ENCODE measurements at regions not wholly inside any gene's neighbourhood (a gene's known extent, or its start where the extent isn't known, plus 50 kb on each side); places are given as distances from the start of the nearest gene placed in this dataset.

DNA sequence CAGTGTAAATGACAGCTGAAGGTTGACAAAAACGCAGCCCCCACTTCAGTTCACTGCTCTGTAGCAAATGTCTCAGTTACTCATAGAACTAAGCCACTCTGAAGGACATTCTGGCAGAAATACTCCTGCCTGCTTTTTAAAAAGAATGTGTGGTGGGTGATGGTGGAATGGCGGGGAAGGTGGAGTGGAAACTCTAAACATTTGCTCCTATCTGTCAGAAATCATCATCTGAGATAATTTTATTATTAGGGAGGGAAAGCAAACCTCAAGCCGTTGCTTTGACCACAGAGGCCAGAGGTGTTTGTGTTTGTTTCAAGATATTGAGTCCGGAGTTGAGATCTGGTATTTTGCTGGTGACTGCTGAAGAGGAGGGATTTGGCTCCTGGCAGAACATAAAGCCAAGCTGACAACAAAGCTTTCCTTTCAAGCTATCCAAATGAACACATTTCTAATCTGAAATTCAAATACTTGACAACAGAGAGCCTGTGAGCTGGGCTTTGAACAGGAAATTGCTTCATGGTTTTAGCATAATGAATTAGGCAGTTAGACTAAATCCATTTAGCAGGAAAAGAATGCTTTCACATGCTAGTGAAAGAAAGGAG lies 362.7 kb downstream of the CSNK1G3 start (continued):
- TF ChIP-seq ZNF274 (CRISPR knock-in tag; IDR thresholded peaks at IDR 0.05) = no peak
- TF ChIP-seq, protein P1, sequence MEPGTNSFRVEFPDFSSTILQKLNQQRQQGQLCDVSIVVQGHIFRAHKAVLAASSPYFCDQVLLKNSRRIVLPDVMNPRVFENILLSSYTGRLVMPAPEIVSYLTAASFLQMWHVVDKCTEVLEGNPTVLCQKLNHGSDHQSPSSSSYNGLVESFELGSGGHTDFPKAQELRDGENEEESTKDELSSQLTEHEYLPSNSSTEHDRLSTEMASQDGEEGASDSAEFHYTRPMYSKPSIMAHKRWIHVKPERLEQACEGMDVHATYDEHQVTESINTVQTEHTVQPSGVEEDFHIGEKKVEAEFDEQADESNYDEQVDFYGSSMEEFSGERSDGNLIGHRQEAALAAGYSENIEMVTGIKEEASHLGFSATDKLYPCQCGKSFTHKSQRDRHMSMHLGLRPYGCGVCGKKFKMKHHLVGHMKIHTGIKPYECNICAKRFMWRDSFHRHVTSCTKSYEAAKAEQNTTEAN (CRISPR knock-in tag; conservative IDR thresholded peaks at IDR 0.05) = no peak
- TF ChIP-seq ZNF264 (CRISPR knock-in tag; IDR thresholded peaks at IDR 0.05) = no peak
- TF ChIP-seq, protein P2, sequence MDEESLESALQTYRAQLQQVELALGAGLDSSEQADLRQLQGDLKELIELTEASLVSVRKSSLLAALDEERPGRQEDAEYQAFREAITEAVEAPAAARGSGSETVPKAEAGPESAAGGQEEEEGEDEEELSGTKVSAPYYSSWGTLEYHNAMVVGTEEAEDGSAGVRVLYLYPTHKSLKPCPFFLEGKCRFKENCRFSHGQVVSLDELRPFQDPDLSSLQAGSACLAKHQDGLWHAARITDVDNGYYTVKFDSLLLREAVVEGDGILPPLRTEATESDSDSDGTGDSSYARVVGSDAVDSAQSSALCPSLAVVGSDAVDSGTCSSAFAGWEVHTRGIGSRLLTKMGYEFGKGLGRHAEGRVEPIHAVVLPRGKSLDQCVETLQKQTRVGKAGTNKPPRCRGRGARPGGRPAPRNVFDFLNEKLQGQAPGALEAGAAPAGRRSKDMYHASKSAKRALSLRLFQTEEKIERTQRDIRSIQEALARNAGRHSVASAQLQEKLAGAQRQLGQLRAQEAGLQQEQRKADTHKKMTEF (CRISPR knock-in tag; IDR thresholded peaks at IDR 0.05) = no peak

DNA sequence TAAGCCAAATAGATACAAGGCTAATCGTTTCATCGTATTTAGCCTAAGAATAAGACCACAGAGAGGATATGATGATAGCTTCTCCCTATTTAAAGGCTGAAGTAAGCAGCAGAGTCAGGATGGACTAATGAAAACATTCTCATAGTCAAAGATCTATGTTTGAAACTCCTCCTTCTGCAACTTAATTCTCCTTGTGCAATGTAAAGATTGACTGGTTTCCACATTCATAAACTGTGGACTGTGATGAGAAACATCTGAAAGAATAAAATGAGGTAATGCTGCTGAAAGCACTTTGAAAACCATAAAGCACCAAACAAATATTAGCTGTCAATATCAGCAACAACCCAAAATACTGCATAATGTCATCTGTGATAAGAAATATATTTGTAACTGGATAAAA lies 361.9 kb downstream of the CSNK1G3 start:
- H3K9me3 ChIP-seq (ENCODE audit: low read length) = no peaks in the 10 kb centered on the region
- ATAC-seq = no peak
- H3K4me1 ChIP-seq (ENCODE audit: insufficient read depth, low read length) = peaks cover 32% of the 10 kb centered on the region
- FAIRE-seq = no peak
- no peak for DNase-seq (ENCODE audit: low spot score)
- WGBS (ENCODE audit: low lambda C conversion rate) = 49% methylated on average over 2 of the region's 2 CpGs
- no TSS peak for BruUV-seq (replicated peaks)
- H3K27me3 ChIP-seq (ENCODE audit: control insufficient read depth in 1 of 2, insufficient read depth in 2 of 2, low read length in 2 of 2) = no peaks in the 10 kb centered on the region; a peak in 1 of 5 replicates
- H2AFZ ChIP-seq (ENCODE audit: low read length) = no peak overlapping the region
- ChIA-PET CTCF (ENCODE audit: low intra/inter-chr PET ratio, low total read pairs) (no interaction called here), POLR2A (no interaction called here)
- no peaks in the 10 kb centered on the region for H3K36me3 ChIP-seq (replicated peaks in 1 of 2; ENCODE audit: control insufficient read depth in 1 of 2, insufficient read depth in 2 of 2, low read length in 2 of 2)
- no peak overlapping the region for H3K4me3 ChIP-seq (replicated peaks in 1 of 3; ENCODE audit: insufficient read depth in 1 of 3, low read depth in 2 of 3, low read length in 3 of 3)
- in situ Hi-C loops (cut with HindIII; ENCODE audit: extremely low pct_ligation_motif_present, low pct_unique_long_range_greater_than_20kb) = no loop called here
- no peaks in the 10 kb centered on the region for H4K20me1 ChIP-seq (ENCODE audit: insufficient read depth, low read length)
- no peak overlapping the region for H3K9ac ChIP-seq (ENCODE audit: insufficient read depth, low read depth, low read length)
- no peaks in the 10 kb centered on the region for H3K79me2 ChIP-seq (ENCODE audit: insufficient read depth, low read length)
- H3K4me2 ChIP-seq (ENCODE audit: low read depth, low read length) = no peak overlapping the region
- no peak overlapping the region for H3K27ac ChIP-seq (ENCODE audit: extremely low read length, insufficient read depth, low read length)
- intact Hi-C loops (cut with micrococcal nuclease; ENCODE audit: unreplicated experiment) = no loop called here
- TF ChIP-seq DPF2 (CRISPR knock-in tag; IDR thresholded peaks at IDR 0.05; ENCODE audit: borderline replicate concordance, low read depth) (no peak), KDM5B (CRISPR knock-in tag; IDR thresholded peaks at IDR 0.05; ENCODE audit: borderline replicate concordance) (no peak), ZNF720 (CRISPR knock-in tag; IDR thresholded peaks at IDR 0.05) (no peak), NBN (conservative IDR thresholded peaks at IDR 0.05) (no peak), ZNF329 (CRISPR knock-in tag; IDR thresholded peaks at IDR 0.05; ENCODE audit: low read depth) (no peak), ZNF766 (CRISPR knock-in tag; IDR thresholded peaks at IDR 0.05; ENCODE audit: borderline replicate concordance) (no peak), KLF9 (CRISPR knock-in tag; IDR thresholded peaks at IDR 0.05; ENCODE audit: low read depth) (no peak), ZNF264 (CRISPR knock-in tag; IDR thresholded peaks at IDR 0.05) (no peak), PAF1 (CRISPR knock-in tag; IDR thresholded peaks at IDR 0.05) (no peak), RFXANK (CRISPR knock-in tag; IDR thresholded peaks at IDR 0.05) (no peak), ZNF260 (CRISPR knock-in tag; IDR thresholded peaks at IDR 0.05; ENCODE audit: borderline replicate concordance, low read depth) (no peak), ZFP37 (CRISPR knock-in tag; IDR thresholded peaks at IDR 0.05; ENCODE audit: borderline replicate concordance) (no peak), ZSCAN29 (CRISPR knock-in tag; conservative IDR thresholded peaks at IDR 0.05) (no peak), NFE2 (CRISPR knock-in tag; IDR thresholded peaks at IDR 0.05) (no peak)
- TF ChIP-seq, protein P3, sequence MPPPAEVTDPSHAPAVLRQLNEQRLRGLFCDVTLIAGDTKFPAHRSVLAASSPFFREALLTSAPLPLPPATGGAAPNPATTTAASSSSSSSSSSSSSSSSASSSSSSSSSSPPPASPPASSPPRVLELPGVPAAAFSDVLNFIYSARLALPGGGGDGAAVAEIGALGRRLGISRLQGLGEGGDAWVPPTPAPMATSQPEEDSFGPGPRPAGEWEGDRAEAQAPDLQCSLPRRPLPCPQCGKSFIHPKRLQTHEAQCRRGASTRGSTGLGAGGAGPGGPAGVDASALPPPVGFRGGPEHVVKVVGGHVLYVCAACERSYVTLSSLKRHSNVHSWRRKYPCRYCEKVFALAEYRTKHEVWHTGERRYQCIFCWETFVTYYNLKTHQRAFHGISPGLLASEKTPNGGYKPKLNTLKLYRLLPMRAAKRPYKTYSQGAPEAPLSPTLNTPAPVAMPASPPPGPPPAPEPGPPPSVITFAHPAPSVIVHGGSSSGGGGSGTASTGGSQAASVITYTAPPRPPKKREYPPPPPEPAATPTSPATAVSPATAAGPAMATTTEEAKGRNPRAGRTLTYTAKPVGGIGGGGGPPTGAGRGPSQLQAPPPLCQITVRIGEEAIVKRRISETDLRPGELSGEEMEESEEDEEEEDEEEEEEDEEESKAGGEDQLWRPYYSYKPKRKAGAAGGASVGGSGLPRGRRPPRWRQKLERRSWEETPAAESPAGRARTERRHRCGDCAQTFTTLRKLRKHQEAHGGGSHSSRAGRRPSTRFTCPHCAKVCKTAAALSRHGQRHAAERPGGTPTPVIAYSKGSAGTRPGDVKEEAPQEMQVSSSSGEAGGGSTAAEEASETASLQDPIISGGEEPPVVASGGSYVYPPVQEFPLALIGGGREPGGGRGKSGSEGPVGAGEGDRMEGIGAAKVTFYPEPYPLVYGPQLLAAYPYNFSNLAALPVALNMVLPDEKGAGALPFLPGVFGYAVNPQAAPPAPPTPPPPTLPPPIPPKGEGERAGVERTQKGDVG (CRISPR knock-in tag; IDR thresholded peaks at IDR 0.05; ENCODE audit: borderline replicate concordance) = no peak
- TF ChIP-seq, protein P4, sequence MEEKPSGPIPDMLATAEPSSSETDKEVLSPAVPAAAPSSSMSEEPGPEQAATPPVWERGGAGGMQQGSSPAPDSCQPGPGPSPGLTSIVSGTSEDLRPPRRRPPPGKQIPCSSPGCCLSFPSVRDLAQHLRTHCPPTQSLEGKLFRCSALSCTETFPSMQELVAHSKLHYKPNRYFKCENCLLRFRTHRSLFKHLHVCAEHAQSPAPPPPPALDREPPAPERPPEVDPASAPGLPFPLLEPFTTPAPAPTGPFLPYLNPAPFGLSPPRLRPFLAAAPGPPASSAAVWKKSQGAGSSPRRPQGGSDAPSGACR (CRISPR knock-in tag; IDR thresholded peaks at IDR 0.05) = no peak
